ENCODE measurements at regions not wholly inside any gene's neighbourhood (a gene's known extent, or its start where the extent isn't known, plus 50 kb on each side); places are given as distances from the start of the nearest gene placed in this dataset.

DNA sequence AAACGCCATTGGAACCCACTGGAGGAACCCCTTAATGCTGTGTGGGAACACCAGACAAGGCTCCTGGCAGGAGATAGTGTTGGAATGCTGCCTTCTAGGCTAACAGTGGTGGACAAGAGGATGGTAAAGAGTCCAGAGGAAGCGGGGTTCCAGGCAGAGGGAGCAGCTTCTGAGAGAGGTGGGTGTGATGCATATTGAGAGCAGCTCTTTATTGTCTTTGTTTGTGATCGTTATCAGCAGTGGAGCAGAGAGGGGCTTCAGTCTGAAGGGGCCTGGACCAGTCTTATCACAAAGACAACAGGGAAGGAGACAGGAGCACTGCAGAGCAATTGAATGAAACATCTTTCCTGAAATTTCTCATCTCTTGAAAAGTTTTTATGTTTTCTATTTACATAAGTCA, 106.8 kb upstream of the PLET1 start:
- FAIRE-seq (no peak), DNase-seq (ENCODE audit: insufficient read length, low spot score) (no peak)
- TF ChIP-seq CTCF (IDR thresholded peaks at IDR 0.05; ENCODE audit: insufficient read depth, missing control alignments), result no peak

DNA sequence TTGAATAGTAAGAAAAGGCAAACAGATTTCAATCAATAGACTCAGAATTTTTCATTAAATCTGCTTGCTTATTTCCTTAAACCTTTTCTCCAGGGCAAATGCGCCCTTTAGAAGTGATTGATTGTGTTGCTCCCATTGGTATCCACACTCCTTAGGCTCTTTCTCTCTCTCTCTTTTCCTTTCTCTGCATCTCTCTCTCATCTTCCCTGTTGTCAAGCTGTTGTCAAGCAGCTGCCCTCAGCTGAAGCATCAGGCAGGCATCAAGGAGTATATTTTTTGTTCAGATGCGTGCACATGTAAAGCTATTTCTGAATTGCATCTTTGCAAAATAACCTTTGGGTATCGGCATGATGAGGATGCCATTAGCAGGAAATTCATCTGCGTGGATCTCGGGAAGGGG, 107.2 kb upstream of the PLET1 start:
- FAIRE-seq (no peak), DNase-seq (ENCODE audit: insufficient read length, low spot score) (no peak)
- no peak for TF ChIP-seq CTCF (IDR thresholded peaks at IDR 0.05; ENCODE audit: insufficient read depth, missing control alignments)

GRCh38 chr11:112368381-112368780, 107.7 kb upstream of the PLET1 start:
- no peak for DNase-seq (ENCODE audit: insufficient read length, low spot score)
- no peak for FAIRE-seq
- TF ChIP-seq CTCF (IDR thresholded peaks at IDR 0.05; ENCODE audit: insufficient read depth, missing control alignments), result no peak

DNA sequence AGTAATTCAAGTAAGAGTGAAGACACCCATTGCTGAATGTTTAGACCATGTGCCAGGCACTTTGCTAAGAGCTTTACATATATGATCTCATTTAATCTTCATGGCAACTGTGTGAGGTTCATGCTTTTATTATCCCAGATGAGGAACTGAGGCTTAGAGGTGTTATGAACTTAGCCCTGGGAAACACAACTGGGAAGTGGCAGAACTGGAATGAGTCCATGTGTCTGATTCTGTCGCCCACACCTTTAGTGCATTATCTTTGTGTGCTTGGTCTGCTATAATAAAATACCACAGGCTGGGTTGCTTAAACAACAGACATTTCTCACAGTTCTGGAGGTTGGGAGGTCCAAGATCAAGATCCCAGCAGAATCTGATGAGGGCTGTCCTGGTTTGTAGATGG, 108.7 kb upstream of the PLET1 start:
- no peak for DNase-seq (ENCODE audit: insufficient read length, low spot score)
- TF ChIP-seq CTCF (IDR thresholded peaks at IDR 0.05; ENCODE audit: insufficient read depth, missing control alignments), result no peak
- FAIRE-seq, result no peak

- FAIRE-seq (no peak), DNase-seq (ENCODE audit: insufficient read length, low spot score) (no peak)
- no peak for TF ChIP-seq CTCF (IDR thresholded peaks at IDR 0.05; ENCODE audit: insufficient read depth, missing control alignments)
Observed at GRCh38 chr11:112369916-112370315, 109.3 kb upstream of the PLET1 start.

- TF ChIP-seq CTCF (IDR thresholded peaks at IDR 0.05; ENCODE audit: insufficient read depth, missing control alignments), result no peak
- DNase-seq (ENCODE audit: insufficient read length, low spot score) (no peak), FAIRE-seq (no peak)
Observed at GRCh38 chr11:112374486-112375140, 114.0 kb upstream of the PLET1 start.

DNA sequence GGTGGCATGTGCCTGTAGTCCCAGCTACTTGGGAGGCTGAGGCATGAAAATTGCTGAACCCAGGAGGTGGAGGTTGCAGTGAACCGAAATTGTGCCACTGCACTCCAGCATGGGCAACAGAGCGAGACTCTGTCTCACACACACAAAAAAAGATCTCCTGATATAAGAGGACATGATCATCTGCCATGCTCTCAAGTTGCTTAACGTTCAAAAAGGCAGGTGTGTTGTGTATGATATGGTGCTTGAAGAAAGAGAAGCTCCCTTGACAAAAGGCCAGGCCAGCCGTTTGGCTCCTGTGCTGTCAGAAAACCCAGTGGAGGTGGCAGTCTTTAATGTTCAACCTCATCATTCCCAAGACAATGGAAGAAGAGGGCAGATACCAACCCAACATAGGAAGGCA, 117.3 kb upstream of the PLET1 start:
- TF ChIP-seq CTCF (IDR thresholded peaks at IDR 0.05; ENCODE audit: insufficient read depth, missing control alignments), result no peak
- FAIRE-seq (no peak), DNase-seq (ENCODE audit: insufficient read length, low spot score) (no peak)

Measured in D721Med (cell line).